GM23338 (cell line): ENCODE measurements at regions not wholly inside any gene's neighbourhood (a gene's known extent, or its start where the extent isn't known, plus 50 kb on each side); places are given as distances from the start of the nearest gene placed in this dataset.

Source experiments
- ATAC-seq: fragments of 200-7000 bp; cut with Tn5 transposase; 3 replicates; pipeline ENCODE4 v1.9.1; 2020
- DNase-seq: peaks from one replicate; pipeline ENCODE4 v3.0.0-alpha.2; 2015; ENCODE audit warnings: low spot score
- H2AFZ ChIP-seq: fragments of 200-600 bp; sonication (generic); 2 replicates; pipeline ENCODE4 v1.8.0; 2016; ENCODE audit warnings: antibody characterized with exemption, mild to moderate bottlenecking, moderate library complexity
- H3F3A ChIP-seq: fragments of 200-600 bp; sonication (generic); replicated peaks from 2 replicates; pipeline ENCODE4 v1.8.0; 2017; ENCODE audit warnings: antibody characterized with exemption, mixed run types, low read depth
- H3K27ac ChIP-seq: fragments of 200-600 bp; sonication (generic); 2 replicates; pipeline ENCODE4 v1.6.1; 2016; ENCODE audit warnings: low read depth
- H3K27me3 ChIP-seq: fragments of 200-600 bp; sonication (generic); 2 replicates; pipeline ENCODE4 v1.8.0; 2016; ENCODE audit warnings: mild to moderate bottlenecking, mixed run types, moderate library complexity; ENCODE audit not compliant: insufficient read depth
- H3K36me3 ChIP-seq: fragments of 200-600 bp; sonication (generic); 2 replicates; pipeline ENCODE4 v1.8.0; 2016; ENCODE audit warnings: mild to moderate bottlenecking; ENCODE audit not compliant: insufficient read depth
- H3K4me1 ChIP-seq: fragments of 200-600 bp; sonication (generic); 2 replicates; pipeline ENCODE4 v1.8.0; 2016; ENCODE audit warnings: mild to moderate bottlenecking, moderate library complexity; ENCODE audit not compliant: insufficient read depth
- H3K4me2 ChIP-seq: fragments of 200-600 bp; sonication (generic); 2 replicates; pipeline ENCODE4 v1.7.1; 2017; ENCODE audit warnings: mixed run types
- H3K4me3 ChIP-seq: fragments of 200-600 bp; sonication (generic); 2 replicates; pipeline ENCODE4 v1.6.1; 2016; ENCODE audit warnings: mixed run types
- H3K79me2 ChIP-seq: fragments of 200-600 bp; sonication (generic); replicated peaks from 2 replicates; pipeline ENCODE4 v1.8.0; 2017; ENCODE audit warnings: mild to moderate bottlenecking; ENCODE audit not compliant: insufficient read depth
- H3K9me2 ChIP-seq: fragments of 200-600 bp; sonication (generic); 2 replicates; pipeline ENCODE4 v1.8.0; 2017; ENCODE audit not compliant: insufficient read depth
- H4K20me1 ChIP-seq: fragments of 200-600 bp; sonication (generic); replicated peaks from 2 replicates; pipeline ENCODE4 v1.8.0; 2017; ENCODE audit warnings: mild to moderate bottlenecking; ENCODE audit not compliant: insufficient read depth
- H3K27ac Mint-ChIP-seq: 2 replicates; pipeline ENCODE4 v1.8.0; 2020; ENCODE audit warnings: inconsistent platforms, mild to moderate bottlenecking, moderate library complexity, mixed read lengths
- H3K27me3 Mint-ChIP-seq: 3 replicates; pipeline ENCODE4 v1.8.0; 2022; ENCODE audit warnings: low read depth, mild to moderate bottlenecking, moderate library complexity, mixed read lengths, inconsistent platforms; ENCODE audit not compliant: insufficient read depth, poor library complexity
- H3K36me3 Mint-ChIP-seq: 3 replicates; pipeline ENCODE4 v1.8.0; 2021; ENCODE audit warnings: low read depth, mild to moderate bottlenecking, inconsistent platforms, moderate library complexity, mixed read lengths
- H3K4me1 Mint-ChIP-seq: 3 replicates; pipeline ENCODE4 v1.8.0; 2020; ENCODE audit warnings: mild to moderate bottlenecking, inconsistent platforms, mixed read lengths
- H3K4me3 Mint-ChIP-seq: 3 replicates; pipeline ENCODE4 v1.8.0; 2021; ENCODE audit warnings: moderate library complexity, mild to moderate bottlenecking, inconsistent platforms, mixed read lengths
- H3K9me3 Mint-ChIP-seq: 3 replicates; pipeline ENCODE4 v1.8.0; 2020; ENCODE audit warnings: moderate library complexity, mild to moderate bottlenecking, inconsistent platforms, mixed read lengths
- CREB1 ChIP-seq: fragments of 250-450 bp; sonication (Bioruptor Pico); IDR thresholded peaks from 2 replicates; pipeline ENCODE4 v1.5.0; 2020; ENCODE audit warnings: low read depth, mild to moderate bottlenecking, moderate library complexity
- CTCF ChIP-seq, 2 experiments: fragments of 200-600 bp in 1 of 2; sonication (generic) in 1 of 2; conservative IDR thresholded peaks; 2 replicates each; pipeline versions ENCODE4 v1.5.1 to v1.6.1; 2016 to 2017; ENCODE audit warnings: antibody characterized with exemption in 2 of 2, low read depth in 2 of 2, mild to moderate bottlenecking in 2 of 2, moderate library complexity in 1 of 2
- ETS1 ChIP-seq: IDR thresholded peaks from 2 replicates; pipeline ENCODE4 v1.6.1; 2016; ENCODE audit warnings: antibody characterized with exemption
- EZH2 ChIP-seq: fragments of 200-600 bp; sonication (generic); IDR thresholded peaks from one replicate; pipeline ENCODE4 v1.8.0; 2017; ENCODE audit warnings: antibody characterized with exemption, mild to moderate bottlenecking, low read depth; ENCODE audit not compliant: unreplicated experiment
- EZH2phosphoT487 ChIP-seq: fragments of 200-600 bp; sonication (generic); IDR thresholded peaks from one replicate; pipeline ENCODE4 v1.8.1; 2018; ENCODE audit warnings: antibody characterized with exemption; ENCODE audit not compliant: unreplicated experiment
- JUNB ChIP-seq: IDR thresholded peaks from one replicate; pipeline ENCODE4 v1.6.1; 2016; ENCODE audit warnings: antibody characterized with exemption; ENCODE audit not compliant: unreplicated experiment
- NANOG ChIP-seq: IDR thresholded peaks from 2 replicates; pipeline ENCODE4 v1.6.1; 2016; ENCODE audit warnings: antibody characterized with exemption, borderline replicate concordance
- POLR2AphosphoS5 ChIP-seq: IDR thresholded peaks from 2 replicates; pipeline ENCODE4 v1.6.1; 2016; ENCODE audit warnings: antibody characterized with exemption, low read depth
- REST ChIP-seq: IDR thresholded peaks from one replicate; pipeline ENCODE4 v1.6.1; 2018; ENCODE audit warnings: antibody characterized with exemption; ENCODE audit not compliant: unreplicated experiment
- STAT1 ChIP-seq: IDR thresholded peaks from one replicate; pipeline ENCODE4 v1.6.1; 2016; ENCODE audit warnings: antibody characterized with exemption; ENCODE audit not compliant: unreplicated experiment
- ZNF114 ChIP-seq: fragments of 250-450 bp; sonication (Bioruptor Pico); IDR thresholded peaks from 2 replicates; pipeline ENCODE4 v1.5.0; 2020; ENCODE audit warnings: mild to moderate bottlenecking, moderate library complexity
- ZNF331 ChIP-seq: fragments of 250-450 bp; sonication (Bioruptor Pico); IDR thresholded peaks from 2 replicates; pipeline ENCODE4 v1.5.0; 2020; ENCODE audit warnings: low read depth, mild to moderate bottlenecking, moderate library complexity
- ZNF462 ChIP-seq: fragments of 250-450 bp; sonication (Bioruptor Pico); IDR thresholded peaks from 2 replicates; pipeline ENCODE4 v1.5.0; 2020; ENCODE audit warnings: mild to moderate bottlenecking, moderate library complexity

- Mint-ChIP-seq H3K27me3 (peaks cover 4% of the 10 kb centered on the region), H3K4me1 (no peaks in the 10 kb centered on the region), H3K36me3 (no peaks in the 10 kb centered on the region), H3K27ac (no peak overlapping the region), H3K4me3 (no peak overlapping the region), H3K9me3 (no peaks in the 10 kb centered on the region)
- no peak for ATAC-seq
- TF ChIP-seq STAT1 (no peak), NANOG (no peak), EZH2 (no peak), ZNF462 (no peak), JUNB (no peak), CREB1 (CRISPR knock-in tag) (no peak), EZH2phosphoT487 (no peak), POLR2AphosphoS5 (no peak), ETS1 (no peak), REST (no peak), CTCF (conservative IDR thresholded peaks at IDR 0.05; ENCODE audit: low read depth in 2 of 2) (no peak), ZNF331 (CRISPR knock-in tag) (no peak), ZNF114 (CRISPR knock-in tag) (no peak)
- no peak overlapping the region for H3K4me2 ChIP-seq
- no peaks in the 10 kb centered on the region for H3K27me3 ChIP-seq
- no peak overlapping the region for H3K4me3 ChIP-seq
- no peaks in the 10 kb centered on the region for H3K36me3 ChIP-seq
- H4K20me1 ChIP-seq, result no peaks in the 10 kb centered on the region
- no peaks in the 10 kb centered on the region for H3K9me2 ChIP-seq
- no peaks in the 10 kb centered on the region for H3K79me2 ChIP-seq
- no peaks in the 10 kb centered on the region for H3K4me1 ChIP-seq
- no peaks in the 10 kb centered on the region for H3F3A ChIP-seq
- no peak overlapping the region for H3K27ac ChIP-seq
- no peak for DNase-seq
- H2AFZ ChIP-seq, result 0 out of 2 replicates have a peak overlapping the region, but pooled peaks have one; percentile 10
Observed at GRCh38 chr2:191593622-191594385, 84.1 kb upstream of the NABP1 start.
